ENCODE measurements at regions not wholly inside any gene's neighbourhood (a gene's known extent, or its start where the extent isn't known, plus 50 kb on each side); places are given as distances from the start of the nearest gene placed in this dataset.

GRCh38 chr22:48353116-48353947 lies 1474.3 kb downstream of the BRD1 start:
- H3K27ac ChIP-seq (ENCODE audit: low read depth, low read length), result no peak overlapping the region
- no peak overlapping the region for H3K4me3 ChIP-seq (replicated peaks in 1 of 2; ENCODE audit: low read depth in 1 of 2, low read length in 2 of 2)
- no peaks in the 10 kb centered on the region for H3K79me2 ChIP-seq (ENCODE audit: insufficient read depth, low read length)
- intact Hi-C loops (cut with micrococcal nuclease), result no loop called here
- H3K9me2 ChIP-seq (ENCODE audit: insufficient read depth), result no peaks in the 10 kb centered on the region
- H3K4me1 ChIP-seq (ENCODE audit: control insufficient read depth in 1 of 2, insufficient read depth in 2 of 2, low read length in 2 of 2), result no peaks in the 10 kb centered on the region
- no peaks in the 10 kb centered on the region; the same call in 1 of the 2 replicates for H3K27me3 ChIP-seq (ENCODE audit: insufficient read depth, low read length)
- ChIA-PET RAD21 (ENCODE audit: low non-redundant PET in 1 of 2, low total read pairs in 2 of 2, uncharacterized antibody in 2 of 2, unreplicated experiment in 2 of 2) (no interaction called here), CTCF (no interaction called here), POLR2A (no interaction called here)
- no peaks in the 10 kb centered on the region for H4K20me1 ChIP-seq (ENCODE audit: insufficient read depth)
- no peak for ATAC-seq
- H3K4me2 ChIP-seq (ENCODE audit: low read length), result no peak overlapping the region
- H3K36me3 ChIP-seq (ENCODE audit: control insufficient read depth in 1 of 2, insufficient read depth in 2 of 2, low read length in 2 of 2), result no peaks in the 10 kb centered on the region
- BruUV-seq (replicated peaks), result no TSS peak
- H3K9me3 ChIP-seq (ENCODE audit: control insufficient read depth in 1 of 2, insufficient read depth in 1 of 2, low read depth in 1 of 2, low read length in 2 of 2), result peaks cover 5 to 7% of the 10 kb centered on the region in 2 experiments; a peak in 1 of 4 replicates
- H3K9ac ChIP-seq (ENCODE audit: low read length), result no peak overlapping the region
- H2AFZ ChIP-seq (ENCODE audit: low read depth, low read length, poor library complexity, severe bottlenecking), result no peak overlapping the region
- no peak for DNase-seq (ENCODE audit: low read depth, low spot score)
- TF ChIP-seq JUND (IDR thresholded peaks at IDR 0.05), result no peak

DNA sequence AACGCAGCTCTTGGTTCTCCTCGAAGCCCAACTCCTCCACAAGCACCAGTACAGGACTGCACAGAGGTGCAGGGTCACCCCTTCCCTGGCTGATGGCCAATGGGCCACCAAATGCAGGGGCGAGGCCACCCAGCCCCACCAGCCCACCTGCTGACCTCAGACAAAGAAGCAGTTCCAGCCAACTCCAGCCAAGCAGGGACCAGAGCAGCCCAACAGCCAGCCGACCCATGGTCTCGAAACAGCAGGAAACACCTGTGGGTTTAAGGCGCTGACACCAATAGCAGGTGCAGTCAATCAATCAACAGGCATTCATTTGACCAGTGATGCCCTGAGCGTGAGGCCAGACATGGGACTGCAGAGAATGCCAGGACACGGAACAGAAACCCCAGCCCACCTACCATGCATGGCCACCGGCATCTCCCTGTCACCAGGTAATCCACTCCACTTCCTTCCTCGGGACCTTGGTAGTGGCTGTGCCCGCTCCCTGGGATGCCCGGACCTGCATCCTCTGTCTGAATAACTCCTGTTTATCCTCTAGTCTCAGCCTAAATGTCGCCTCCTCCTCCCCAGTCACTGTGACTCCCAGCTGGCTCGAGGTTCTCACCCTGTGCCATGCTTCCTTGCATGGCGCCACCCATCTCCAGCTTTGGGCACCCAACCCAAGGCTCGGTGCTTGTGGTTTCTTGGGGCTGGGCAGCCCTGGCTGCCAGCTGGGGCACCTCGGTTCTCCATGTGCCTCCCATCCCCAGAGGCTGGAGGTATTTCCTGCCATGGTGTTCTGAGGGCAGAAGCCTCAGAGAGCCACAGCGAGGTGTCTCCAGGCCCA lies 1475.4 kb downstream of the BRD1 start:
- H3K9ac ChIP-seq (ENCODE audit: low read length), result no peak overlapping the region
- no peaks in the 10 kb centered on the region for H3K79me2 ChIP-seq (ENCODE audit: insufficient read depth, low read length)
- no peak overlapping the region for H3K4me2 ChIP-seq (ENCODE audit: low read length)
- no peak overlapping the region for H3K27ac ChIP-seq (ENCODE audit: low read depth, low read length)
- no peaks in the 10 kb centered on the region; the same call in 1 of the 2 replicates for H3K27me3 ChIP-seq (ENCODE audit: insufficient read depth, low read length)
- peaks cover 5 to 7% of the 10 kb centered on the region in 2 experiments; a peak in 1 of 4 replicates for H3K9me3 ChIP-seq (ENCODE audit: control insufficient read depth in 1 of 2, insufficient read depth in 1 of 2, low read depth in 1 of 2, low read length in 2 of 2)
- RAD21 ChIA-PET (ENCODE audit: low non-redundant PET in 1 of 2, low total read pairs in 2 of 2, uncharacterized antibody in 2 of 2, unreplicated experiment in 2 of 2), result no interaction called here
- no peaks in the 10 kb centered on the region for H4K20me1 ChIP-seq (ENCODE audit: insufficient read depth)
- DNase-seq (ENCODE audit: low read depth, low spot score) (no peak), ATAC-seq (no peak)
- H2AFZ ChIP-seq (ENCODE audit: low read depth, low read length, poor library complexity, severe bottlenecking), result no peak overlapping the region
- CTCF ChIA-PET, result no interaction called here
- no peaks in the 10 kb centered on the region for H3K4me1 ChIP-seq (ENCODE audit: control insufficient read depth in 1 of 2, insufficient read depth in 2 of 2, low read length in 2 of 2)
- H3K9me2 ChIP-seq (ENCODE audit: insufficient read depth), result no peaks in the 10 kb centered on the region
- intact Hi-C loops (cut with micrococcal nuclease), result no loop called here
- POLR2A ChIA-PET, result no interaction called here
- no peaks in the 10 kb centered on the region for H3K36me3 ChIP-seq (ENCODE audit: control insufficient read depth in 1 of 2, insufficient read depth in 2 of 2, low read length in 2 of 2)
- BruUV-seq (replicated peaks), result no TSS peak
- no peak overlapping the region for H3K4me3 ChIP-seq (replicated peaks in 1 of 2; ENCODE audit: low read depth in 1 of 2, low read length in 2 of 2)
- no peak for TF ChIP-seq SRF (IDR thresholded peaks at IDR 0.05; ENCODE audit: low read depth)
- TF ChIP-seq RAD21 (IDR thresholded peaks at IDR 0.05; ENCODE audit: low read depth), result no peak
- no peak for TF ChIP-seq CBX3 (IDR thresholded peaks at IDR 0.05; ENCODE audit: low read depth)
- TF ChIP-seq ZNF274 (IDR thresholded peaks at IDR 0.05; ENCODE audit: low read depth, low read length), result no peak
- no peak for TF ChIP-seq YY1 (IDR thresholded peaks at IDR 0.05; ENCODE audit: extremely low read depth, insufficient replicate concordance, low read depth, low read length)
- TF ChIP-seq EZH2 (IDR thresholded peaks at IDR 0.05), result no peak
- no peak for TF ChIP-seq TCF7L2 (IDR thresholded peaks at IDR 0.05; ENCODE audit: borderline replicate concordance, extremely low read depth, insufficient read depth, insufficient read length)
- no peak for TF ChIP-seq REST (IDR thresholded peaks at IDR 0.05; ENCODE audit: low read depth)
- no peak for TF ChIP-seq JUND (IDR thresholded peaks at IDR 0.05)
- no peak for TF ChIP-seq EGR1 (IDR thresholded peaks at IDR 0.05; ENCODE audit: low read depth)
- no peak for TF ChIP-seq FOSL1 (IDR thresholded peaks at IDR 0.05; ENCODE audit: low read depth)
- TF ChIP-seq ZFX (IDR thresholded peaks at IDR 0.05), result no peak
- no peak for TF ChIP-seq POLR2AphosphoS5 (IDR thresholded peaks at IDR 0.05; ENCODE audit: low read depth, low read length)
- no peak for TF ChIP-seq CEBPB (IDR thresholded peaks at IDR 0.05; ENCODE audit: low read depth)
